ENCODE measurements at regions not wholly inside any gene's neighbourhood (a gene's known extent, or its start where the extent isn't known, plus 50 kb on each side); places are given as distances from the start of the nearest gene placed in this dataset.

- H3K4me1 ChIP-seq (ENCODE audit: control insufficient read depth, insufficient read depth, low read length), result no peaks in the 10 kb centered on the region
- H3K4me3 ChIP-seq (ENCODE audit: low read depth, low read length), result no peak overlapping the region
- H3K9me3 ChIP-seq (ENCODE audit: control insufficient read depth, insufficient read depth, low read length), result no peaks in the 10 kb centered on the region
- no peaks in the 10 kb centered on the region for H3K36me3 ChIP-seq (ENCODE audit: control insufficient read depth, insufficient read depth, low read length)
- H3K9ac ChIP-seq (ENCODE audit: low read depth, low read length), result no peak overlapping the region
- H3K27me3 ChIP-seq (ENCODE audit: control insufficient read depth, insufficient read depth, low read length), result no peaks in the 10 kb centered on the region
Measured at GRCh38 chr20:12269579-12269978, 351.9 kb downstream of the BTBD3 start.

GRCh38 chr20:12270863-12271262 is 353.2 kb downstream of the BTBD3 start:
- H3K4me3 ChIP-seq (ENCODE audit: low read depth, low read length), result no peak overlapping the region
- no peaks in the 10 kb centered on the region for H3K4me1 ChIP-seq (ENCODE audit: control insufficient read depth, insufficient read depth, low read length)
- H3K9me3 ChIP-seq (ENCODE audit: control insufficient read depth, insufficient read depth, low read length), result no peaks in the 10 kb centered on the region
- no peaks in the 10 kb centered on the region for H3K36me3 ChIP-seq (ENCODE audit: control insufficient read depth, insufficient read depth, low read length)
- H3K27me3 ChIP-seq (ENCODE audit: control insufficient read depth, insufficient read depth, low read length), result no peaks in the 10 kb centered on the region
- no peak overlapping the region for H3K9ac ChIP-seq (ENCODE audit: low read depth, low read length)

DNA sequence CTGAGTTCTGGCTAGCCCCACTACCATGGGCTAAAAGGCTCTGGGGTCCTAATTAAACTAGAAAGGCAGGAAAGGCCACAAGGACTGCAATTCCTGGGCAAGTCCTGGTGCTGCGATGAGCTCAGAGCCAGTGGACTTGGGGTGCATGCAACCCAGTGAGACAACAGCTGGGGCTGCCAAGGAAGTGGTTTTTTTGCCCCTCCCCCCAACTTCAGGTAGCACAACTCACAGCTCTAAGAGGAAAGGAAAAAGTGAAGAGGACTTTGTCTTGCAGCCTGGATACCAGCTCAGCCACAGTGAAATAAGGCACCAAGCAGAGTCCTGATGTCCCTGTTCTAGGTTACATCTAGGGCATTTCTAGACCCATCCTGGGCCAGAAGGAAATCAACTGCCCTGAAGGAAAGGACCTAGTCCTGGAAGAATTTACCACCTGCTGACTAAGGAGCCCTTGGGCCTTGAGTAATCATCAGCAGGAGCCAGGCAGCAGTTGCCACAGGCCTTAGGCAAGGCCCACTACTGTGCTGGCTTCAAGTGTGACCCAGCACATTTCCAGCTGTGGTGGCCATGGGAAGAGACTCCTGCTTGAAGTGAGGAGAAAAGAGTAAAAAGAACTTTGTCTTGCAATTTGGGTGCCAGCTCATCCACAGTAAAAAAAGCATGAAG is 358.4 kb downstream of the BTBD3 start:
- H3K4me3 ChIP-seq (ENCODE audit: low read depth, low read length), result no peak overlapping the region
- no peaks in the 10 kb centered on the region for H3K36me3 ChIP-seq (ENCODE audit: control insufficient read depth, insufficient read depth, low read length)
- no peaks in the 10 kb centered on the region for H3K4me1 ChIP-seq (ENCODE audit: control insufficient read depth, insufficient read depth, low read length)
- no peak overlapping the region for H3K9ac ChIP-seq (ENCODE audit: low read depth, low read length)
- no peaks in the 10 kb centered on the region for H3K27me3 ChIP-seq (ENCODE audit: control insufficient read depth, insufficient read depth, low read length)
- H3K9me3 ChIP-seq (ENCODE audit: control insufficient read depth, insufficient read depth, low read length), result no peaks in the 10 kb centered on the region

DNA sequence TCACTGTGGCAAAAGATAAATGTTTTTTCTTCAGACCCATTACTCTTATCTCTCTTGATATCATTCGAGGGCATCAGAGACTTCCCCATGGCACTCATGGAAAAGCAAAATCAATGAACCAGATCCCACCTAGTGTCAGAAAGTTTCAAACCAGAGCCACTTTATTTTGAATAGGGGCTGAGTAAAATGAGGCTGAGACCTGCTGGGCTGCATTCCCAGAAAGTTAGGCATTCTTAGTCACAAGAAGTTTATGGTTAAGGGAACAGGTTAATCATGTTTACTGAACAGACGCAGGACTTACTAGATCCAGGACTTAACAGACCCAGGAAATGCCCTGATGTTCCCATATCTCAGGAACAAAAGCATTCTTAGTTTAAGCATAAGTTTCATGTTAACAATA is 369.9 kb downstream of the BTBD3 start:
- no peaks in the 10 kb centered on the region for H3K27me3 ChIP-seq (ENCODE audit: control insufficient read depth, insufficient read depth, low read length)
- H3K9ac ChIP-seq (ENCODE audit: low read depth, low read length), result no peak overlapping the region
- no peaks in the 10 kb centered on the region for H3K4me1 ChIP-seq (ENCODE audit: control insufficient read depth, insufficient read depth, low read length)
- H3K9me3 ChIP-seq (ENCODE audit: control insufficient read depth, insufficient read depth, low read length), result no peaks in the 10 kb centered on the region
- H3K4me3 ChIP-seq (ENCODE audit: low read depth, low read length), result no peak overlapping the region
- no peaks in the 10 kb centered on the region for H3K36me3 ChIP-seq (ENCODE audit: control insufficient read depth, insufficient read depth, low read length)

GRCh38 chr20:12289465-12289864 is 371.8 kb downstream of the BTBD3 start:
- H3K4me3 ChIP-seq (ENCODE audit: low read depth, low read length), result no peak overlapping the region
- no peaks in the 10 kb centered on the region for H3K9me3 ChIP-seq (ENCODE audit: control insufficient read depth, insufficient read depth, low read length)
- H3K36me3 ChIP-seq (ENCODE audit: control insufficient read depth, insufficient read depth, low read length), result no peaks in the 10 kb centered on the region
- no peak overlapping the region for H3K9ac ChIP-seq (ENCODE audit: low read depth, low read length)
- H3K4me1 ChIP-seq (ENCODE audit: control insufficient read depth, insufficient read depth, low read length), result no peaks in the 10 kb centered on the region
- H3K27me3 ChIP-seq (ENCODE audit: control insufficient read depth, insufficient read depth, low read length), result no peaks in the 10 kb centered on the region

- Histone ChIP-seq H3K9me3 (ENCODE audit: control insufficient read depth, insufficient read depth, low read length) (no peaks in the 10 kb centered on the region), H3K9ac (ENCODE audit: low read depth, low read length) (no peak overlapping the region), H3K36me3 (ENCODE audit: control insufficient read depth, insufficient read depth, low read length) (no peaks in the 10 kb centered on the region), H3K4me1 (ENCODE audit: control insufficient read depth, insufficient read depth, low read length) (no peaks in the 10 kb centered on the region), H3K27me3 (ENCODE audit: control insufficient read depth, insufficient read depth, low read length) (no peaks in the 10 kb centered on the region), H3K4me3 (ENCODE audit: low read depth, low read length) (no peak overlapping the region)
Measured at GRCh38 chr20:12291386-12291785, 373.7 kb downstream of the BTBD3 start.

GRCh38 chr20:12293900-12294299 is 376.2 kb downstream of the BTBD3 start:
- H3K9ac ChIP-seq (ENCODE audit: low read depth, low read length), result no peak overlapping the region
- H3K4me3 ChIP-seq (ENCODE audit: low read depth, low read length), result no peak overlapping the region
- H3K27me3 ChIP-seq (ENCODE audit: control insufficient read depth, insufficient read depth, low read length), result no peaks in the 10 kb centered on the region
- H3K9me3 ChIP-seq (ENCODE audit: control insufficient read depth, insufficient read depth, low read length), result no peaks in the 10 kb centered on the region
- H3K4me1 ChIP-seq (ENCODE audit: control insufficient read depth, insufficient read depth, low read length), result no peaks in the 10 kb centered on the region
- no peaks in the 10 kb centered on the region for H3K36me3 ChIP-seq (ENCODE audit: control insufficient read depth, insufficient read depth, low read length)

GRCh38 chr20:12294678-12295077 is 377.0 kb downstream of the BTBD3 start:
- H3K36me3 ChIP-seq (ENCODE audit: control insufficient read depth, insufficient read depth, low read length), result no peaks in the 10 kb centered on the region
- H3K4me1 ChIP-seq (ENCODE audit: control insufficient read depth, insufficient read depth, low read length), result no peaks in the 10 kb centered on the region
- H3K9me3 ChIP-seq (ENCODE audit: control insufficient read depth, insufficient read depth, low read length), result no peaks in the 10 kb centered on the region
- no peak overlapping the region for H3K4me3 ChIP-seq (ENCODE audit: low read depth, low read length)
- no peak overlapping the region for H3K9ac ChIP-seq (ENCODE audit: low read depth, low read length)
- H3K27me3 ChIP-seq (ENCODE audit: control insufficient read depth, insufficient read depth, low read length), result no peaks in the 10 kb centered on the region

GRCh38 chr20:12305188-12305950 is 387.7 kb downstream of the BTBD3 start:
- Histone ChIP-seq H3K9ac (ENCODE audit: low read depth, low read length) (no peak overlapping the region), H3K36me3 (ENCODE audit: control insufficient read depth, insufficient read depth, low read length) (no peaks in the 10 kb centered on the region), H3K27me3 (ENCODE audit: control insufficient read depth, insufficient read depth, low read length) (no peaks in the 10 kb centered on the region), H3K4me3 (ENCODE audit: low read depth, low read length) (no peak overlapping the region), H3K4me1 (ENCODE audit: control insufficient read depth, insufficient read depth, low read length) (no peaks in the 10 kb centered on the region), H3K9me3 (ENCODE audit: control insufficient read depth, insufficient read depth, low read length) (no peaks in the 10 kb centered on the region)

GRCh38 chr20:12306107-12306506 is 388.4 kb downstream of the BTBD3 start:
- no peaks in the 10 kb centered on the region for H3K4me1 ChIP-seq (ENCODE audit: control insufficient read depth, insufficient read depth, low read length)

GRCh38 chr20:12311094-12311865 is 393.6 kb downstream of the BTBD3 start:
- no peaks in the 10 kb centered on the region for H3K27me3 ChIP-seq (ENCODE audit: control insufficient read depth, insufficient read depth, low read length)
- no peak overlapping the region for H3K9ac ChIP-seq (ENCODE audit: low read depth, low read length)
- no peaks in the 10 kb centered on the region for H3K4me1 ChIP-seq (ENCODE audit: control insufficient read depth, insufficient read depth, low read length)
- no peaks in the 10 kb centered on the region for H3K36me3 ChIP-seq (ENCODE audit: control insufficient read depth, insufficient read depth, low read length)
- H3K4me3 ChIP-seq (ENCODE audit: low read depth, low read length), result no peak overlapping the region
- no peaks in the 10 kb centered on the region for H3K9me3 ChIP-seq (ENCODE audit: control insufficient read depth, insufficient read depth, low read length)

More at GRCh38 chr20:12306107-12306506, 388.4 kb downstream of the BTBD3 start:
- Histone ChIP-seq H3K9me3 (ENCODE audit: control insufficient read depth, insufficient read depth, low read length) (no peaks in the 10 kb centered on the region), H3K9ac (ENCODE audit: low read depth, low read length) (no peak overlapping the region), H3K27me3 (ENCODE audit: control insufficient read depth, insufficient read depth, low read length) (no peaks in the 10 kb centered on the region), H3K4me3 (ENCODE audit: low read depth, low read length) (no peak overlapping the region), H3K36me3 (ENCODE audit: control insufficient read depth, insufficient read depth, low read length) (no peaks in the 10 kb centered on the region)
